ENCODE measurements at regions not wholly inside any gene's neighbourhood (a gene's known extent, or its start where the extent isn't known, plus 50 kb on each side); places are given as distances from the start of the nearest gene placed in this dataset.

DNA sequence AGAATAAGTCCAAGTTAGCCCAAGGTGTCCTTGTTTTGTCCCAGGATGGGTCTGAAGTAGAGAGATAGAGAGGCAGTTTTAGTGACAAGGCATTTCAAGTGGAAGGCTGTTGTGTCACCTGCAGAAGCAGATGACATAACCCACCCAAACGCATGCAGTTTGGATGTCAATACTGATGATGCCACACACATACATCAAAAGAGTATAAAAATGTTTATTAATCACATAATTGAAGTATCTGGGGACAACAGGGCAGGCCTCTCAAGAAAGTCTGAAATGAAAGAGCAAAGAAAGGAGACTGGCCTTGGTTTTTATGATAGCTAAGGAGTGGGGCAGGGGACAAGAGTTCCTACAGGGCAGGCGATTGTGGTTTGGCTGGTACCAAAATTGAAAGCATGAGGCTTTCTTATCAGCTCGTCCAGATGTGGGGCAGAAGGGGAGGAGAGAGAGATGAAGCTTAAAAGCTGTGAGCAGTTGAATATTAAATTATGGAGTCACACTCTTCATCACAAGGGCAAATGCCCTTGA, 78.4 kb upstream of the TSPAN8 start:
- no peak for DNase-seq

DNA sequence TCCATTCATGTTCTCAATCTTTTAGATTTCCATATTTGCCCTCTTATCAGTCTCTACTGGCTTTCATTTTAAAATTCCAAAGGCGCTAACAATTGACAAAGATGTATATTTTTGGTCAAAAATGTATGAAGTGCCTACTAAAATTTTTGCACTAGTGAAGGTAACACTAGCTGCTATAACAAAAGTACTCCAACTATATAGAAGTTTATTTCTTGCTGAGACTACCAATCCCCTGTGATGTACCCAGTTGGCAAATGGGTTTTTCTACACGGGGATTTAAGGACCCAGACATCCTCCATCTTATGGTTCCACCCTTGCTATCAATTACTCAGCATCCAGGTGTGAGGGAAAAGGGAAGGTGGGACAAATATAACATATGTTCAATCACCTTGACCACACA, 75.3 kb upstream of the TSPAN8 start:
- DNase-seq = no peak

DNA sequence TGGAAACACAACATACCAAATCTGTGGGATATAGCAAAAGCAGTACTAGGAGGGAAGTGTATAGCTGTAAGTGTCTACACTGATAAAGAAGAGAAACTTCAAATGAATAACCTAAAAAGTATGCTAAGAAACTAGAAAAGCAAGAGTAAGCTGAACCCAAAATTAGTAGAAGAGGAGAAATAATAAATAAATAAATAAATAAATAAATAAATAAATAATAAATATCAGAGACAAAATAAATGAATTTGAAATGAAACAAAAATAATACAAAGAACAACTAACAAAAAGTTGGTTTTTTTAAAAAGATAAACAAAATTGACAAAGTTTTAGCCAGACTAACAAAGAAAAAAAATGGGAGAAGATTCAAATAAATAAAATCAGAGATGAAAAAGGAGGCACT, 72.7 kb upstream of the TSPAN8 start:
- no peak for DNase-seq

DNA sequence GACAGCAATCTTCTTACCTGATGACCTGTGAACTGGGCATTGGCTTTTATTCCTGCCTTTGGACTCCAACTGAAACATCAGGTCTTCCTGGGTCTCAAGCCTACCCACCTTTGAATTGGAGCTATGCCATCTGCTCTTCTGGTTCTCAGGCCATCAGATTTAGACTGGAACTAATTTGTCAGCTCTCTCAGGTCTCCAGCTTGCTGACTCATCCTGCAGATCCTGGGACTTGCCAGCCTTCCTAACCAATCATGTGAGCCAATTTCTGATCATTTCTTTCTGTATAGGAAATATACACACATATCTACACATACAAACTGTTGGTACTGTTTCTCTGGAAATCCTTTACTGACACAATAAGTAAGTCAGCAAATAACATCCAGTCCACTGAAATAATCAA, 65.3 kb upstream of the TSPAN8 start:
- peak; percentile 17 for DNase-seq

DNA sequence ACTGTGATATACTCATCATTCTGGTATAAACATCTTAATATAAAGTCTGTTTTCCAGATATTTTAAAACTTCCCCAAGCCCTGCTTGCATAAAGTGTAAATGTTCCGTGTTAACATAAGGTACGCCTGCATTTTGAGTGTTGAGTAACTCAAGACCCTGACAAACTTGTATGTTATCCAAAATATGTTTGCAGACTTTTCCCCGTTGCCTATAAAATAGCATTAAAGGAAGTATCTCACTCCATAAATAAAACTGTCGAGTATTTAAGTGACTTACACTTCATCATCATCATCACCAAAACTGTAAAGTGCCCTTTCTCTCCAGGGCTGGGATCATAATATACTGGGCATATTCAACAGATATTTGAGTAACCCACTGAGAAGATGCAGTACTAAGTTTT, 64.6 kb upstream of the TSPAN8 start:
- no peak for DNase-seq

DNA sequence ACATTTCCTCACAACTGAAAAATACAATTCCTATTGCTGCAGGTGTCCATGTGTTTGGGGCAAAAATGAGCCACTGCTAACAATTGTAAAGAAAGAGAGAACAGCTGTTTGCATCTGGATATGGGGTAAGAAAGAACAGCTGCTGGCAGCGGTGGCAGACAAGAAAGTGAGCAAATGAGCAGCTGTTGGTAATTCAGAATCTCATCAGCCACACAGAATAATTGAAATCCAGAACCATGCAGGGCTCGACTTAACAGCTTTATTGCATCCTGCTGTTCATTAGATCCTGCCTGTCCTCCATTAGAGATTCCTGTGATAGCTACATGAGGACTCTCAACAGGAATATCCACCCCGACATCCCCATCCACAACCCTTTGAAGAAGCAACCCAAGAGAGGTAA, 62.5 kb upstream of the TSPAN8 start:
- no peak for DNase-seq

DNA sequence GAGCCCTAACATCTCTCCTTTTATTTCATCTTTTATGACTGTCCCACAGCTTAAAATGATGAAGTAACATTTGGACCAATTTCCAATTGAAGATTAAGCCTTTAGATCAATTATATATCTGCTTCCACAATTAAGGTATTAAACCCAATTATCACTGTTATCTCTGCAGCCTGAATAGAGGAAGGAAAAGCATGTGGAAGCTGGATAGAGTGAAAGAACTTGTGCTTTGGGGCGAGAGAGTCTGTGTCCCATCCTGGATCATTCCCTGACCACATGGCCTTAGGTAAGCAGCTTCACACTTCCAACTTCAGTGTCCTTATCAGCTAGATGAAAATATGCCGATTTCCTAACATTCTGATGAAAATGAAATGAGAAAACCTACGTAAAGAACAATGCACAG, 61.4 kb upstream of the TSPAN8 start:
- no peak for DNase-seq

DNA sequence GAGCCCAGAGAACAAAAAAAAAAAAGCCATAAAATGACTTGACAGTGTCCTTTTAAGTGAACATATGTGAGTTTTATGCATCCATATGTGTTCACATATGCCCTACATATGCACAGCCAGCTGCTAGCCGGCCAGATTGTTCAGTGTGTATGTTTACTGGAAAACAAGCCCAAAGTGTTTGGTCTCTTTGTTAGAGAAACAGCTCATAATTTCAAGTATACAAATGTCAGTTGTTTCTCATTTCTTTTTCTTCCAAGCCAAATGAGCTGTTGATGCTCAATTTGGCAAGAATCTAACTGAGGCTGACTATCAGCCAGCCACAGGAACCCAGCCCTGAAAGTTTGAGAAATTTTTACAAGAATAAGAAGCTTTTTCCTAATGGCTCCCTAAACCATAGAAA, 60.8 kb upstream of the TSPAN8 start:
- no peak for DNase-seq

DNA sequence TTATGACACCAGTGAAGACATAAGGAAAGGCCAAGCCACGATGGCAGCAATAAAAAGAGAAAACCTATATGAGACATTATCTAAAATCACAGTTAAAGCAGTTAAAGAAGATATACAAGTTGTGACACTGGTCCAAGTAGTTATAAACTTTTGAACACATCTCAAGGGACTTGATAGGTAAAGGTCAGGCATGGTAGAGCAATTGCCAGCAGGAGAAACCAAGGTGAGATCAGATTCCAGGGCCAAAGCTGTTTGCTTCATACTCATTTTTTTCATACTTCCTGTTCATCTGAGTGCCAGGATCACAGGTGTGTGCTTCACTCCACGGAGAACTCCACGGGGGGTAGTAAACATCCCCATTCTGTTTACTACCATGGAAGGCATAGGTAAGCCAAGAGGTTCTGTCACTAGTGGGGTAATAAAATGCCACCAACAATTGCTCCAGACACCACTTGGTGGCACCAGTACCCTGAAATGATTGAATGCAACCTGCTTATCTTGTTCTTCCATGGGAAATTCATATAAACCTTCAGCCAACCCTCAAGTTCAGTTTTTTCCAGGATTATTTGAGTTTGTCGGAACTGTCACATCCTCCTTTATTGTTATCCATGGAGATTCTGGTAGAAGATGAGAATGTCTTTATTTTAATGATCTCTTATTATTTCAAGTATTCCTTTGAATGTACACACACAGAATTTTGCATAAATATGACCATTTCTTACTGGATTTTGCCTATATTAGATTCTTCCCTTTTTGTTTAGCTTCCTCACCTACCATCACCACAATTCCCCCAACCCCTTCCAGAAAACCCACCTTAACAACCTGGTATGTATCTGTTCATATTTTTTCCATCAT, 59.2 kb upstream of the TSPAN8 start:
- peak; percentile 61 for DNase-seq

DNA sequence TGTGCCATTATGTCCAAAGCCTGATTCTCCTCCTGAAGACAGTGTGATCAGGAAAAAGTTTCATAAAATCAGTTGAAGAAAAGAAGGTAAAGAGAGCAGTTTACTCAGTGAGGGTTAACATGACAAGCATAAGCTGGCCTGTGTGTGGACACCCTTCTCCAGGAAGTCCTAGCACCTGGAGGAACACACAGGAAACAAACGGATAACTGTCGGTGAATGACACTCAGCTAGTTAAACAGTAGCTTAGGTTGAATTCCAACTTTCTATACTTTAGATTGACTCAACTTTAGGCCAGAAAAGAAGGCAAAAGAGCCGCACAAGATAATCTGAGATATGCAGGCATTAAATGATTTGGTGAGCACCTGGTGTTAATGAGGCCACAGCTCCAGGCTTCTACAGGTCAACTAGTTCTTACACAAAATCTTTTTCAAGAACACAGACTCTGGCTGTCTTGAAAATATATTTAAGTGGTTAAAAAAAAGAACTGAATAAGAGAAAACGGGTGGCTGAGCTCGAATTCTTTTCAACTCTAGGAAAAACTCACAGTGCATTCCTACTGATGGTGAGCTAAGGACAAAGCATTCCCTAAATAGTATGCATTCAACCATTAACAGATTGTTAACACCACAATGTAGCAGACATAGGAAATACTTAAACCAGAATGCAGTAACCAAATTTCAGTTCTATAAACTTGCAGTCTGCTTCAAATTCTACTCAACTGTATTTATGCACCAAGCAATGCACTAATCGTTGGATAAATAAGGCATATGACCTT, 56.9 kb upstream of the TSPAN8 start:
- peak; percentile 76 for DNase-seq

DNA sequence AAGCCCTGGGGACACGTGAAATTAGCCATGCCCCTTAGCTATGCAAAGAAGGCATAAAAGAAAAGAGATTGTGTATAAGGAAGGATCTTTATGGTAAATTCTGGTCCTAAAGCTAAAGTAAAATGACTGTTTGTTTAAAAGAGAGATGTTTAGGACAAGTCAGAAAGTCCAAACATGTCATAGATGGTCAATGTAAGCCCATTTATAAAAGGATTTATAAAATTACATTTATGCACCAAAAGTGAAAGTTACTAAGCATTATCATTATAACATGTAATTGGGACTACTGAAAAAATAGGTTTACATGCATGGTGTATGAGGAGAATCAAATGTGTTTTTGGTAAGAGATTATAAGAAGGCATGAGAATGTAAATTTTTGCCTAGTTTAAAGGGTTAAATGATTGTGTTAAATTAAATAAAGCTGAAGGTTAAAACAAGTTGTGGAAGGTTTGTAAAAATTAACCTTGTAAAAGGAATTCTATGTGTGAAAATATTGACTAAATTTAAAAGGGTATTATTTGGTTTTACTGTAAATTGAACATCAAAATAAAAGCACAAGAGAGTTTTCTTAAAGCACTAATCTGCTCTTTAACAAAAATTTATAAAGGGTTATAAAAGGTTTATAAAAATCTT, 50.4 kb upstream of the TSPAN8 start:
- DNase-seq = peak; percentile 5

Measured in fibroblast of skin of back (primary cell).